HEK293 (cell line): ENCODE measurements at regions not wholly inside any gene's neighbourhood (a gene's known extent, or its start where the extent isn't known, plus 50 kb on each side); places are given as distances from the start of the nearest gene placed in this dataset.

ENCODE experiments used
- CTCF ChIA-PET: fragments of 350-600 bp; formaldehyde crosslinking; extraction: SDS; loops from one replicate; lab custom pipeline; 2021; ENCODE audit warnings: antibody characterized with exemption; lab: Yijun Ruan, JAX
- POLR2A ChIA-PET: fragments of 300-600 bp; formaldehyde crosslinking; extraction: SDS; loops from one replicate; lab custom pipeline; 2020; ENCODE audit warnings: antibody characterized with exemption, inconsistent platforms; lab: Yijun Ruan, JAX
- H3K27ac ChIP-seq: fragments of 200-500 bp; sonication (Bioruptor generic); 2 replicates; pipeline ENCODE4 v1.5.1; 2014; ENCODE audit warnings: low read depth, low read length, control low read depth, inconsistent platforms; ENCODE audit errors: extremely low read depth
- H3K36me3 ChIP-seq, 2 experiments: fragments of 200-500 bp in 1 of 2; sonication (Bioruptor generic) in 1 of 2; 1 replicate in 1 of 2; 2 replicates in 1 of 2; pipeline ENCODE4 v1.5.1; 2014 to 2017; ENCODE audit warnings: inconsistent platforms in 2 of 2, low read length in 2 of 2; ENCODE audit not compliant: control insufficient read depth in 2 of 2, insufficient read depth in 1 of 2
- H3K4me1 ChIP-seq: fragments of 200-500 bp; sonication (Bioruptor generic); 2 replicates; pipeline ENCODE4 v1.5.1; 2014; ENCODE audit warnings: mild to moderate bottlenecking, low read length, inconsistent platforms; ENCODE audit not compliant: control insufficient read depth, insufficient read depth
- H3K4me3 ChIP-seq: 2 replicates; pipeline ENCODE4 v1.5.1; 2011; ENCODE audit warnings: low read depth, mild to moderate bottlenecking, control low read depth, low read length, moderate library complexity
- H3K9me3 ChIP-seq: fragments of 200-500 bp; sonication (Bioruptor generic); 2 replicates; pipeline ENCODE4 v1.5.1; 2014; ENCODE audit warnings: low read depth, low read length, inconsistent platforms; ENCODE audit not compliant: control insufficient read depth, insufficient read depth
- IKZF3 ChIP-seq: fragments of 450-650 bp; IDR thresholded peaks from 2 replicates; pipeline ENCODE4 v1.5.0; 2018; ENCODE audit warnings: missing biosample characterization, mild to moderate bottlenecking, missing genetic modification characterization, moderate library complexity
- SP2 ChIP-seq: fragments of 450-650 bp; formaldehyde crosslinking; IDR thresholded peaks from 2 replicates; pipeline ENCODE4 v1.5.1; 2016; ENCODE audit warnings: missing biosample characterization, missing genetic modification characterization
- ZFP69B ChIP-seq: fragments of 450-650 bp; formaldehyde crosslinking; IDR thresholded peaks from 2 replicates; pipeline ENCODE4 v1.5.1; 2016; ENCODE audit warnings: missing biosample characterization, missing genetic modification characterization
- ZNF146 ChIP-seq: fragments of 450-650 bp; formaldehyde crosslinking; IDR thresholded peaks from 2 replicates; pipeline ENCODE4 v1.5.1; 2016; ENCODE audit warnings: missing biosample characterization, missing genetic modification characterization
- ZNF175 ChIP-seq: fragments of 450-650 bp; formaldehyde crosslinking; IDR thresholded peaks from 2 replicates; pipeline ENCODE4 v1.5.1; 2016; ENCODE audit warnings: missing biosample characterization, missing genetic modification characterization
- ZNF211 ChIP-seq: fragments of 450-650 bp; formaldehyde crosslinking; IDR thresholded peaks from 2 replicates; pipeline ENCODE4 v1.5.1; 2016; ENCODE audit warnings: low read depth, missing biosample characterization, missing genetic modification characterization
- ZNF223 ChIP-seq: fragments of 450-650 bp; formaldehyde crosslinking; IDR thresholded peaks from 2 replicates; pipeline ENCODE4 v1.5.1; 2016; ENCODE audit warnings: missing biosample characterization, missing genetic modification characterization
- ZNF341 ChIP-seq: fragments of 450-650 bp; formaldehyde crosslinking; IDR thresholded peaks from 2 replicates; pipeline ENCODE4; 2016; ENCODE audit warnings: low read depth, missing biosample characterization, missing genetic modification characterization
- ZNF423 ChIP-seq: fragments of 450-650 bp; formaldehyde crosslinking; IDR thresholded peaks from 2 replicates; pipeline ENCODE4 v1.5.1; 2016; ENCODE audit warnings: missing biosample characterization, missing genetic modification characterization
- ZNF473 ChIP-seq: fragments of 450-650 bp; formaldehyde crosslinking; IDR thresholded peaks from 2 replicates; pipeline ENCODE4 v1.5.1; 2017; ENCODE audit warnings: missing biosample characterization, missing genetic modification characterization
- ZNF792 ChIP-seq: fragments of 450-650 bp; formaldehyde crosslinking; IDR thresholded peaks from 2 replicates; pipeline ENCODE4 v1.5.1; 2016; ENCODE audit warnings: missing biosample characterization, missing genetic modification characterization
- ZNF830 ChIP-seq: fragments of 450-650 bp; IDR thresholded peaks from 2 replicates; pipeline ENCODE4 v1.5.0; 2018; ENCODE audit warnings: missing biosample characterization, missing genetic modification characterization, low read depth, mild to moderate bottlenecking, moderate library complexity
- TF ChIP-seq, protein P1 (sequence below): fragments of 450-650 bp; formaldehyde crosslinking; IDR thresholded peaks from 2 replicates; pipeline ENCODE4 v1.5.1; 2016; ENCODE audit warnings: missing biosample characterization, missing genetic modification characterization
- TF ChIP-seq, protein P2 (sequence below): fragments of 450-650 bp; formaldehyde crosslinking; IDR thresholded peaks from 2 replicates; pipeline ENCODE4 v1.5.1; 2016; ENCODE audit warnings: missing biosample characterization, missing genetic modification characterization, borderline replicate concordance
- TF ChIP-seq, protein P3 (sequence below): fragments of 450-650 bp; formaldehyde crosslinking; IDR thresholded peaks from 2 replicates; pipeline ENCODE4 v1.5.1; 2017; ENCODE audit warnings: missing biosample characterization, missing genetic modification characterization
- TF ChIP-seq, protein P4 (sequence below): fragments of 450-650 bp; formaldehyde crosslinking; IDR thresholded peaks from 2 replicates; pipeline ENCODE4 v1.5.1; 2016; ENCODE audit warnings: missing biosample characterization, missing genetic modification characterization
- TF ChIP-seq, protein P5 (sequence below): fragments of 450-650 bp; formaldehyde crosslinking; IDR thresholded peaks from 2 replicates; pipeline ENCODE4 v1.5.1; 2016; ENCODE audit warnings: missing biosample characterization, missing genetic modification characterization

DNA sequence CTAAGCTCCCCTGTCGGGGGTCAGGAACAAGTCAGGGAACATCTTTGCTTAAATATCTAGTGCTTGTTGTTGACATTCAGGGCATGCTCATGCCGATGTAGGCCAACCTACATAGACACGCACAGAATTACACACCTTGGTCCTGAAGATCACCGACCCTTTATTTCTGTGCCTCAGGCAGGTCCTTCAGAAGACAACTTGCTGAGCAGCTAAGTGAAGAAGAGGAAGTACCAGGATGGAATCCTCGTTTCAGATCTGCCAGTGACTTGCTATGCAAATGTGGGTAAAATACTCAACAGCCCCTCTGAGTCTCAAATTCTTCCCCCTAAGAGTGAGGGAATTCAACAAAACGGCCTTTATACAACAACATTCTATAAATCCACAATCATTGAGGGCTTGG lies 494.7 kb downstream of the BCL11A start:
- no peak overlapping the region for H3K27ac ChIP-seq
- H3K36me3 ChIP-seq = no peaks in the 10 kb centered on the region
- TF ChIP-seq ZFP69B (tag by site-specific recombination) (no peak), ZNF792 (tag by site-specific recombination) (no peak), ZNF341 (tag by site-specific recombination) (no peak), ZNF473 (tag by site-specific recombination) (no peak), ZNF830 (no peak), ZNF423 (tag by site-specific recombination) (no peak), ZNF175 (no peak), ZNF223 (no peak), ZNF146 (tag by site-specific recombination) (no peak), IKZF3 (no peak), SP2 (tag by site-specific recombination) (no peak), ZNF211 (tag by site-specific recombination) (no peak)
- TF ChIP-seq, protein P1, sequence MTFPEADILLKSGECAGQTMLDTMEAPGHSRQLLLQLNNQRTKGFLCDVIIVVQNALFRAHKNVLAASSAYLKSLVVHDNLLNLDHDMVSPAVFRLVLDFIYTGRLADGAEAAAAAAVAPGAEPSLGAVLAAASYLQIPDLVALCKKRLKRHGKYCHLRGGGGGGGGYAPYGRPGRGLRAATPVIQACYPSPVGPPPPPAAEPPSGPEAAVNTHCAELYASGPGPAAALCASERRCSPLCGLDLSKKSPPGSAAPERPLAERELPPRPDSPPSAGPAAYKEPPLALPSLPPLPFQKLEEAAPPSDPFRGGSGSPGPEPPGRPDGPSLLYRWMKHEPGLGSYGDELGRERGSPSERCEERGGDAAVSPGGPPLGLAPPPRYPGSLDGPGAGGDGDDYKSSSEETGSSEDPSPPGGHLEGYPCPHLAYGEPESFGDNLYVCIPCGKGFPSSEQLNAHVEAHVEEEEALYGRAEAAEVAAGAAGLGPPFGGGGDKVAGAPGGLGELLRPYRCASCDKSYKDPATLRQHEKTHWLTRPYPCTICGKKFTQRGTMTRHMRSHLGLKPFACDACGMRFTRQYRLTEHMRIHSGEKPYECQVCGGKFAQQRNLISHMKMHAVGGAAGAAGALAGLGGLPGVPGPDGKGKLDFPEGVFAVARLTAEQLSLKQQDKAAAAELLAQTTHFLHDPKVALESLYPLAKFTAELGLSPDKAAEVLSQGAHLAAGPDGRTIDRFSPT (tag by site-specific recombination) = no peak
- TF ChIP-seq, protein P2, sequence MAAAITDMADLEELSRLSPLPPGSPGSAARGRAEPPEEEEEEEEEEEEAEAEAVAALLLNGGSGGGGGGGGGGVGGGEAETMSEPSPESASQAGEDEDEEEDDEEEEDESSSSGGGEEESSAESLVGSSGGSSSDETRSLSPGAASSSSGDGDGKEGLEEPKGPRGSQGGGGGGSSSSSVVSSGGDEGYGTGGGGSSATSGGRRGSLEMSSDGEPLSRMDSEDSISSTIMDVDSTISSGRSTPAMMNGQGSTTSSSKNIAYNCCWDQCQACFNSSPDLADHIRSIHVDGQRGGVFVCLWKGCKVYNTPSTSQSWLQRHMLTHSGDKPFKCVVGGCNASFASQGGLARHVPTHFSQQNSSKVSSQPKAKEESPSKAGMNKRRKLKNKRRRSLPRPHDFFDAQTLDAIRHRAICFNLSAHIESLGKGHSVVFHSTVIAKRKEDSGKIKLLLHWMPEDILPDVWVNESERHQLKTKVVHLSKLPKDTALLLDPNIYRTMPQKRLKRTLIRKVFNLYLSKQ (tag by site-specific recombination) = no peak
- TF ChIP-seq, protein P3, sequence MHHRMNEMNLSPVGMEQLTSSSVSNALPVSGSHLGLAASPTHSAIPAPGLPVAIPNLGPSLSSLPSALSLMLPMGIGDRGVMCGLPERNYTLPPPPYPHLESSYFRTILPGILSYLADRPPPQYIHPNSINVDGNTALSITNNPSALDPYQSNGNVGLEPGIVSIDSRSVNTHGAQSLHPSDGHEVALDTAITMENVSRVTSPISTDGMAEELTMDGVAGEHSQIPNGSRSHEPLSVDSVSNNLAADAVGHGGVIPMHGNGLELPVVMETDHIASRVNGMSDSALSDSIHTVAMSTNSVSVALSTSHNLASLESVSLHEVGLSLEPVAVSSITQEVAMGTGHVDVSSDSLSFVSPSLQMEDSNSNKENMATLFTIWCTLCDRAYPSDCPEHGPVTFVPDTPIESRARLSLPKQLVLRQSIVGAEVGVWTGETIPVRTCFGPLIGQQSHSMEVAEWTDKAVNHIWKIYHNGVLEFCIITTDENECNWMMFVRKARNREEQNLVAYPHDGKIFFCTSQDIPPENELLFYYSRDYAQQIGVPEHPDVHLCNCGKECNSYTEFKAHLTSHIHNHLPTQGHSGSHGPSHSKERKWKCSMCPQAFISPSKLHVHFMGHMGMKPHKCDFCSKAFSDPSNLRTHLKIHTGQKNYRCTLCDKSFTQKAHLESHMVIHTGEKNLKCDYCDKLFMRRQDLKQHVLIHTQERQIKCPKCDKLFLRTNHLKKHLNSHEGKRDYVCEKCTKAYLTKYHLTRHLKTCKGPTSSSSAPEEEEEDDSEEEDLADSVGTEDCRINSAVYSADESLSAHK (tag by site-specific recombination) = no peak
- TF ChIP-seq, protein P4, sequence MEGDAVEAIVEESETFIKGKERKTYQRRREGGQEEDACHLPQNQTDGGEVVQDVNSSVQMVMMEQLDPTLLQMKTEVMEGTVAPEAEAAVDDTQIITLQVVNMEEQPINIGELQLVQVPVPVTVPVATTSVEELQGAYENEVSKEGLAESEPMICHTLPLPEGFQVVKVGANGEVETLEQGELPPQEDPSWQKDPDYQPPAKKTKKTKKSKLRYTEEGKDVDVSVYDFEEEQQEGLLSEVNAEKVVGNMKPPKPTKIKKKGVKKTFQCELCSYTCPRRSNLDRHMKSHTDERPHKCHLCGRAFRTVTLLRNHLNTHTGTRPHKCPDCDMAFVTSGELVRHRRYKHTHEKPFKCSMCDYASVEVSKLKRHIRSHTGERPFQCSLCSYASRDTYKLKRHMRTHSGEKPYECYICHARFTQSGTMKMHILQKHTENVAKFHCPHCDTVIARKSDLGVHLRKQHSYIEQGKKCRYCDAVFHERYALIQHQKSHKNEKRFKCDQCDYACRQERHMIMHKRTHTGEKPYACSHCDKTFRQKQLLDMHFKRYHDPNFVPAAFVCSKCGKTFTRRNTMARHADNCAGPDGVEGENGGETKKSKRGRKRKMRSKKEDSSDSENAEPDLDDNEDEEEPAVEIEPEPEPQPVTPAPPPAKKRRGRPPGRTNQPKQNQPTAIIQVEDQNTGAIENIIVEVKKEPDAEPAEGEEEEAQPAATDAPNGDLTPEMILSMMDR (tag by site-specific recombination) = no peak
- TF ChIP-seq, protein P5, sequence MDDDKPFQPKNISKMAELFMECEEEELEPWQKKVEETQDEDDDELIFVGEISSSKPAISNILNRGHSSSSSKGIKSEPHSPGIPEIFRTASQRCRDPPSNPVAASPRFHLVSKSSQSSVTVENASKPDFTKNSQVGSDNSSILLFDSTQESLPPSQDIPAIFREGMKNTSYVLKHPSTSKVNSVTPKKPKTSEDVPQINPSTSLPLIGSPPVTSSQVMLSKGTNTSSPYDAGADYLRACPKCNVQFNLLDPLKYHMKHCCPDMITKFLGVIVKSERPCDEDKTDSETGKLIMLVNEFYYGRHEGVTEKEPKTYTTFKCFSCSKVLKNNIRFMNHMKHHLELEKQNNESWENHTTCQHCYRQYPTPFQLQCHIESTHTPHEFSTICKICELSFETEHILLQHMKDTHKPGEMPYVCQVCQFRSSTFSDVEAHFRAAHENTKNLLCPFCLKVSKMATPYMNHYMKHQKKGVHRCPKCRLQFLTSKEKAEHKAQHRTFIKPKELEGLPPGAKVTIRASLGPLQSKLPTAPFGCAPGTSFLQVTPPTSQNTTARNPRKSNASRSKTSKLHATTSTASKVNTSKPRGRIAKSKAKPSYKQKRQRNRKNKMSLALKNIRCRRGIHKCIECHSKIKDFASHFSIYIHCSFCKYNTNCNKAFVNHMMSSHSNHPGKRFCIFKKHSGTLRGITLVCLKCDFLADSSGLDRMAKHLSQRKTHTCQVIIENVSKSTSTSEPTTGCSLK (tag by site-specific recombination) = no peak
- TF ChIP-seq, all 188 proteins: peak for 0
- ChIA-PET CTCF (no interaction called here), POLR2A (no interaction called here)
- no peaks in the 10 kb centered on the region for H3K9me3 ChIP-seq
- no peak overlapping the region for H3K4me3 ChIP-seq
- H3K4me1 ChIP-seq = no peaks in the 10 kb centered on the region
